ENCODE measurements at regions not wholly inside any gene's neighbourhood (a gene's known extent, or its start where the extent isn't known, plus 50 kb on each side); places are given as distances from the start of the nearest gene placed in this dataset.
A peak's percentile ranks its signal among the peaks of the same experiment; 100 is the strongest.
"Not testable (repeated sequence)": the region's sequence is repeated elsewhere in the genome, so short reads cannot be mapped to it uniquely, and the experiment has no call there.

- DNase-seq: no peak
Measured at GRCh38 chr3:103511891-103512290, 1077.1 kb downstream of the ZPLD1 start.

GRCh38 chr3:103512595-103512994, 1077.8 kb downstream of the ZPLD1 start:
- no peak for DNase-seq

GRCh38 chr3:103513003-103513402, 1078.2 kb downstream of the ZPLD1 start:
- no peak for DNase-seq

GRCh38 chr3:103515116-103515515, 1080.3 kb downstream of the ZPLD1 start:
- DNase-seq: no peak

DNA sequence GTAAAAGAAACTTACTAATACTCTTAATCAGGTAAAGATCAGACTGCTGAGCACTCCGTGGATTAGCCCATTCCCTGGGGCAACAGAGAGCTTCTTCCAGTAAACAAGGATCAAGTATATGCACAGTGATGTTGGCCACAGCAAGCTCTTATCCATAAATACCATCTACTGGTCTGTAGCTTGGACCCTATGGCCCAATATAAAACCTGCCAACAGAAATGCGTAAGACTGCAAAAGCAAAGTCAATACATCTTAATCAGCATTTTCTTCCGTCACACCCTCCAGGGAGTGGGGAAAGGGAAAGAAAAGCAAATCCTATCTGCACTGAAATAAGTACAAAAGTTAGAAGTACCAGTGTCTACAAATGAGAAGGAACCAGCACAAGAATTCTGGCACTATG, 1082.1 kb downstream of the ZPLD1 start:
- no peak for DNase-seq

DNA sequence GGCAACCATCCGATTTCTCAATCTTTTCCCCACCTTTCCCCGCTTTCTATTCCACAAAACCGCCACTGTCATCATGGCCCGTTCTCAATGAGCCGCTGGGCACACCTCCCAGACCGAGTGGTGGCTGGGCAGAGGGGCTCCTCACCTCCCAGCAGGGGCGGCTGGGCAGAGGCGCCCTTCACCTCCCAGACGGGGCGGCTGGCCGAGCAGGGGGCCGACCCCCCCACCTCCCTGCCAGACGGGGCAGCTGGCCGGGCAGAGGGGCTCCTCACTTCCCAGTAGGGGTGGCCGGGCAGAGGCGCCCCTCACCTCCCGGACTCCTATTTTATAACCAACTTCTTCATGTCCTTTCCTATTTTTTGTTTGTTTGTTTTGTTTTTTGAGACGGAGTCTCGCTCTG, 1096.5 kb downstream of the ZPLD1 start:
- not testable (repeated sequence) for DNase-seq

GRCh38 chr3:103532986-103533385, 1098.2 kb downstream of the ZPLD1 start:
- DNase-seq: no peak

DNA sequence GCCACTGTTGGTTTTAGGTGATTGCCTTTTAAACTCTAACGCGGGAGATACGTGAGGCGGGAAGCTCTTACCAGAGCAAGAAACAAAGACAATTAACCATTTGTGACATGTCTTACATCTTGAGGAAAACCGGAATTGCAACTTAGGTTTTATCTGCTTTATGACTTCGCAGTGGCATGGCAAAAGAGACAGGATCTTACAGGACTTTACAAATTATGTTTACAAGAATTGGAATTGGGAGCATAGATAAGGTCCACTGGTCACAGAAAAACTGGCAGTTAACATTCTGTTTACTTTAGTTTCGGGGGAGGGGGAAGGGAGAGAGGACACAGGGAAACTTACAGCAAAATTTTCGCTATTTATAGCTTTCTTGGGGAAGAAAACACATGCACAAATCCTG, 1119.6 kb downstream of the ZPLD1 start:
- no peak for DNase-seq

GRCh38 chr3:103564116-103564515, 1129.3 kb downstream of the ZPLD1 start:
- not testable (repeated sequence) for DNase-seq

DNA sequence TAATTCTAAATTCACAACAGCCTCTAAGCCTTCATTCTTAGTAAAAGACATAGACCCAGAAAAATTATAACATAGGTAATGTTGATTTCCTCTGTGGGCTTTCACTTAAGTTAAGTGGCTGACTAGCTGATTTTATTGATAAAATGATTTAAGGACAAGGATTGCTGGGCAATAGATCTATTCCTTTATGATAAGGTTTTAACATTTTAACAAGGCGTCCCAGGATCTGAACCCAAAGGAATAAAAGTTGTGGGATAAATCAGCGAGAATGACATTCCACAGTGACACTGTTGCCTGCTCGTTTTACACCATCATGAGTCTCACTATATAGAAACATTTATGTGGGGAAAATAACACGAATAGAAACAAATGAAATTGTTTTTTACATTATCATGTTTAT, 1151.0 kb downstream of the ZPLD1 start:
- no peak for DNase-seq

DNA sequence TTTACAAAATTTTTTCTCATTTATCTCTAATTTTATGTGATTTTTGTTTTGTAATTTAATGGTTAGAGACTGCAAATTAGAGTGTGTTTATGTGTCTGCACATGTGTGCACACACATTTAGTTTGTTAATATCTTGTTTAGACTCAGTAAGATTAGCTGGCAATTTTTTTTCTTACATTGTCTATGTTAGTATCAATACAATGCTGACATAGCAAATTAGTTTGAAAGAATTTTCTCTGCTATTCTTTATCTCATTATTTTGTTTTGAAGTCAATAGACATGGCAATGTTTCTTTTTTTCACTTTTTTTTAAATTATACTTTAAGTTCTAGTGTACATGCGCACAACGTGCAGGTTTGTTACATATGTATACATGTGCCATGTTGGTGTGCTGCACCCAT, 1155.0 kb downstream of the ZPLD1 start:
- DNase-seq: no peak

- no peak for DNase-seq
Measured at GRCh38 chr3:103600844-103601243, 1166.0 kb downstream of the ZPLD1 start.

DNA sequence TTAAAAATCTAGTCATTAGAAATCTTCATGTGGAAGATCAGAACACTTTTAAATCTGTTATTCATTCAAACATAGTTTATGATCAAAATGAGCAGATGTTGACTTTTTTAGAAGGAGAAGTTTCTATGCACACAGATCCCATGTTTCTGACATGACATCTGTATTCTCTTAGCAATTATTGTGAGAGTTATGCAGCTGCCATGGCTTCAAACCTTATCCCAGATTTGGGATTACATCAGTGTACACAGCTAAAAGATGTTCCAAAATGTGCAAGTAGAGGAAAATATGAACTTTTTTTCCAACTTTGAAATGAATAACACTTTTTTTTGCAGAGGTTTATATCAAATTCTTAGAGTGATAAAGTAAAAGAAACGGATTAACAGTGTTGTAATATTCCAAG, 1166.9 kb downstream of the ZPLD1 start:
- no peak for DNase-seq

GRCh38 chr3:103609472-103609871, 1174.7 kb downstream of the ZPLD1 start:
- no peak for DNase-seq

- DNase-seq: no peak
Measured at GRCh38 chr3:103613397-103614156, 1178.8 kb downstream of the ZPLD1 start.

GRCh38 chr3:103614719-103615118, 1179.9 kb downstream of the ZPLD1 start:
- DNase-seq: no peak

DNA sequence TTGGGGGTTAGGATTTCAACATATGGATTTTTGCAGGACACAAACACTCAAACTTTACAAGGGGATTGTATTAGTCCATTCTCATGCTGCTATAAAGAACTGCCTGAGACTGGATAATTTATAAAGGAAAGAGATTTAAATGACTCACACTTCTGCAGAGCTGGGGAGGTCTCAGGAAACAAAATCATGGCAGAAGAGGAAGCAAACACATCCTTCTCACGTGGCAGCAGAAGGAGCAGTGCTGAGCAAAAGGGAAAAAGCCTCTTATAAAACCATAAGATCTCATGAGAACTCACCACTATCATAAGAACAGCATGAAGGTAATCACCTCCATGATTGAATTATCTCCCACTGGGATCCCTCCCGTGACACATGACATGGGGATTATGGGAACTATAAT, 1183.1 kb downstream of the ZPLD1 start:
- no peak for DNase-seq

GRCh38 chr3:103624271-103624670, 1189.5 kb downstream of the ZPLD1 start:
- DNase-seq: no peak

GRCh38 chr3:103629391-103629790, 1194.6 kb downstream of the ZPLD1 start:
- DNase-seq: no peak

- peak; percentile 2 for DNase-seq
Measured at GRCh38 chr3:103644450-103644849, 1209.6 kb downstream of the ZPLD1 start.

- DNase-seq: no peak
Measured at GRCh38 chr3:103653996-103654395, 1219.2 kb downstream of the ZPLD1 start.

- DNase-seq: no peak
Measured at GRCh38 chr3:103657756-103658155, 1222.9 kb downstream of the ZPLD1 start.

- DNase-seq: no peak
Measured at GRCh38 chr3:103660810-103661209, 1226.0 kb downstream of the ZPLD1 start.

DNA sequence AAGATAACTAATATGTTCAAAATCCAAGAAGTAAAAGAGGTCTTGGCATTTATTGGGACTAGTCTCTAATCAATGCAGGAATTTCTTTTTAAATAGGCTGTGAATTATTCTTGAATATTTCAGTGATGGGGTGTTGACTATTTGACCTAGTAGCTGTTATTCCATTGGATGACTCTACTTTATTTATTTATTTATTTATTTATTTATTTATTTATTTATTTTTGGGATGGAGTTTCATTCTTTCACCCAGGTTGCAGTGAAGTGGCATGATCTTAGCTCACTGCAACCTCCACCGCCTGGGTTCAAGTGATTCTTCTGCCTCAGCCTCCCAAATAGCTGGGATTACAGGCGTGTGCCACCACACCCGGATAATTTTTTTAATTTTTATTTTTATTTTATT, 1227.8 kb downstream of the ZPLD1 start:
- no peak for DNase-seq

DNA sequence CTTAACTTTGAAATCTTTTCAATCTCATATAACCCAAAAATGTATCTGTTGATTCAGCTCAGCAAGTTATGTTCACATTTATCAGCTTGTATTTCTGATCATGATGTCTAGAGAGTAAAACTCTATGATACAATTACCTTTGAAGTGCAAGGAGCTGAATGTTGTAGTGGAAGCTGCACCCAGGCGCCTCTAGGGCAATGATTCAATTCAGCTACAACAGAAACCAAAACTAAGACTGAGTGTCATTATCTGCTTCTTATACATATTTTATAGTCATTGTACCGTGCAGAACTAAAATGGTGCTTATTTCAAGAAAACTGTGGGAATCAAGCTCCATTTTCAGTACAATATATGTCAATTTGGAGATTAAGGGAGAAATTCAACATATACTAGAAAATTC, 1237.5 kb downstream of the ZPLD1 start:
- DNase-seq: no peak
